Breast epithelium (tissue), 4 donors: ENCODE measurements at regions not wholly inside any gene's neighbourhood (a gene's known extent, or its start where the extent isn't known, plus 50 kb on each side); places are given as distances from the start of the nearest gene placed in this dataset.
A peak's percentile ranks its signal among the peaks of the same experiment; 100 is the strongest.

Experiments
- DNase-seq, 2 donors: peaks; one replicate each; pipeline ENCODE4 v3.0.0-alpha.2; 2019; ENCODE audit warnings: low spot score in 2 of 2
- H3K27ac ChIP-seq, 2 donors: fragments of 200-600 bp; sonication (generic) in 1 of 2; one replicate each; pipeline ENCODE4 v1.5.1; 2016 to 2019; ENCODE audit warnings: mild to moderate bottlenecking in 1 of 2
- H3K27me3 ChIP-seq, 2 donors: fragments of 200-600 bp; sonication (generic) in 1 of 2; one replicate each; pipeline versions ENCODE4 v1.5.1 to v1.6.0; 2017 to 2019; ENCODE audit warnings: control low read depth in 1 of 2, mild to moderate bottlenecking in 1 of 2
- H3K36me3 ChIP-seq: fragments of 200-600 bp; one replicate; pipeline ENCODE4 v1.5.1; 2019
- H3K4me1 ChIP-seq, 2 donors: fragments of 200-600 bp; sonication (generic); one replicate each; pipeline ENCODE4 v1.5.1; 2016 to 2019; ENCODE audit warnings: control low read depth in 1 of 2
- H3K4me3 ChIP-seq, 3 donors: fragments of 200-600 bp; sonication (generic); 1 replicate in 2 of 3; 2 replicates in 1 of 3; pipeline ENCODE4 v1.5.1; 2016 to 2019; ENCODE audit warnings: mild to moderate bottlenecking in 3 of 3, moderate library complexity in 2 of 3
- H3K9me3 ChIP-seq, 2 donors: fragments of 200-600 bp; sonication (generic) in 1 of 2; one replicate each; pipeline ENCODE4 v1.5.1; 2016 to 2019; ENCODE audit warnings: control low read depth in 1 of 2
- POLR2A ChIP-seq: fragments of 450-650 bp; IDR thresholded peaks from one replicate; pipeline ENCODE4 v1.6.1; 2016; ENCODE audit warnings: antibody characterized with exemption, mild to moderate bottlenecking, moderate library complexity
- POLR2AphosphoS5 ChIP-seq, 3 donors: sonication (generic); formaldehyde crosslinking; IDR thresholded peaks; one replicate each; pipeline ENCODE4 v1.6.1; 2017; ENCODE audit warnings: antibody characterized with exemption in 3 of 3
- intact Hi-C: fragments of 100-400 bp; cut with DNase I; formaldehyde crosslinking; loops from one replicate; pipeline ENCODE4 v1.15.1; 2023; ENCODE audit warnings: low total_unique reads
- TF ChIP-seq, protein P1 (sequence below), 3 donors: fragments of 450-650 bp; IDR thresholded peaks; one replicate each; pipeline ENCODE4 v1.5.1; 2016 to 2017; ENCODE audit warnings: antibody characterized with exemption in 3 of 3, mild to moderate bottlenecking in 3 of 3, moderate library complexity in 3 of 3

DNA sequence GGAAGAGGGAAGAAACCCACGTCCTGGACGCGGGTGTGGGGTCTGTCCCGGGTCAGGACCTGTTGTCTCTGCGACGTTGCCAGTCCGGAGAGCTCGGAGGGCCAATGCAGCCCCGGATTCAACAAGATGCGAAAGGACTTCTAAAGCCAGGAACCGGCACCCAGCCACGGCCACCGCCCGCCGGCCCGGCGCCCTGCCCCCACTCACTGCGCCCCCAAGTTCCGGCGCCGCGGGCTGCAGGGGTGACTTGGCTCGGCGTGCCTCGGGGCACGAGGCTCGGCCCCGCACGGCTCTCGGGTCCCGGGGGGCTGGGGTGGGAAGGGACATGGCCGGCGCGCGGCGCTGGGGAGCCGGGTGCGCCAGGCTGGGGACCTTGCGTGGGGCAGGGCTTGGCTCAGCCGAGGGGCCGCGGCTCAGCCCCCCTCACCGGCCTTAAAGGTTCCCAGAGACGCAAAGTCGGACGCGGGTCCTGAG, 51.8 kb upstream of the H6PD start:
- Histone ChIP-seq H3K4me3 (peak overlapping the region; percentile 89 to 98 (median 90)), H3K36me3 (no peaks in the 10 kb centered on the region), H3K27ac (peak overlapping the region; percentile 81 to 88), H3K27me3 (no peaks in the 10 kb centered on the region), H3K9me3 (no peaks in the 10 kb centered on the region), H3K4me1 (peaks cover 4 to 6% of the 10 kb centered on the region in 2 donors)
- no peak for DNase-seq
- intact Hi-C loops, result no loop called here
- TF ChIP-seq POLR2AphosphoS5 (IDR thresholded peaks at IDR 0.05), result no peak
- TF ChIP-seq POLR2A, result no peak
- TF ChIP-seq, protein P1, sequence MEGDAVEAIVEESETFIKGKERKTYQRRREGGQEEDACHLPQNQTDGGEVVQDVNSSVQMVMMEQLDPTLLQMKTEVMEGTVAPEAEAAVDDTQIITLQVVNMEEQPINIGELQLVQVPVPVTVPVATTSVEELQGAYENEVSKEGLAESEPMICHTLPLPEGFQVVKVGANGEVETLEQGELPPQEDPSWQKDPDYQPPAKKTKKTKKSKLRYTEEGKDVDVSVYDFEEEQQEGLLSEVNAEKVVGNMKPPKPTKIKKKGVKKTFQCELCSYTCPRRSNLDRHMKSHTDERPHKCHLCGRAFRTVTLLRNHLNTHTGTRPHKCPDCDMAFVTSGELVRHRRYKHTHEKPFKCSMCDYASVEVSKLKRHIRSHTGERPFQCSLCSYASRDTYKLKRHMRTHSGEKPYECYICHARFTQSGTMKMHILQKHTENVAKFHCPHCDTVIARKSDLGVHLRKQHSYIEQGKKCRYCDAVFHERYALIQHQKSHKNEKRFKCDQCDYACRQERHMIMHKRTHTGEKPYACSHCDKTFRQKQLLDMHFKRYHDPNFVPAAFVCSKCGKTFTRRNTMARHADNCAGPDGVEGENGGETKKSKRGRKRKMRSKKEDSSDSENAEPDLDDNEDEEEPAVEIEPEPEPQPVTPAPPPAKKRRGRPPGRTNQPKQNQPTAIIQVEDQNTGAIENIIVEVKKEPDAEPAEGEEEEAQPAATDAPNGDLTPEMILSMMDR (IDR thresholded peaks at IDR 0.05), result no peak

DNA sequence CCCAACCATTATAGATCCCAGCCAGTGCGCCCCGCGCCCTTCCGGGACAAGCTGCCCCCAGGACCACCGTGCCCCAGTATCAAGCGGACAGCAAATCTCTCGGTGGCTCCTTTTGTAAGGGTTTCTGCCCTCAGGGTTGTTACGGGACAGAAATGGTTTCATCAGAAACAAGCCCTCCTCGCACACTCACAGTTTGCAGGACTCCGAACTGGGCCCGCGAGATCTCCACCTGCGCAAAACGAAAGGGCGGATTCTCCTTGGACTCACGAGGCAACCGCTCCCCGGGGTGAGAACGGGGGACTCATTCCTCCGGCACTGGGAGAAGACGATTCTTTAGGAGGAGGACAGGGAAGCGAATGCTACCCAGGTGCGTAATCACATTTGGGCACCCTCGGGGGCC, 51.1 kb upstream of the H6PD start:
- intact Hi-C loops, result no loop called here
- Histone ChIP-seq H3K36me3 (no peaks in the 10 kb centered on the region), H3K27ac (peak overlapping the region; percentile 81 to 88), H3K4me3 (peak overlapping the region; percentile 89 to 98 (median 90)), H3K4me1 (peaks cover 4 to 6% of the 10 kb centered on the region in 2 donors), H3K27me3 (no peaks in the 10 kb centered on the region), H3K9me3 (no peaks in the 10 kb centered on the region)
- TF ChIP-seq POLR2A (no peak), POLR2AphosphoS5 (IDR thresholded peaks at IDR 0.05) (no peak)
- TF ChIP-seq, protein P1 (IDR thresholded peaks at IDR 0.05), result no peak
- DNase-seq, result no peak

DNA sequence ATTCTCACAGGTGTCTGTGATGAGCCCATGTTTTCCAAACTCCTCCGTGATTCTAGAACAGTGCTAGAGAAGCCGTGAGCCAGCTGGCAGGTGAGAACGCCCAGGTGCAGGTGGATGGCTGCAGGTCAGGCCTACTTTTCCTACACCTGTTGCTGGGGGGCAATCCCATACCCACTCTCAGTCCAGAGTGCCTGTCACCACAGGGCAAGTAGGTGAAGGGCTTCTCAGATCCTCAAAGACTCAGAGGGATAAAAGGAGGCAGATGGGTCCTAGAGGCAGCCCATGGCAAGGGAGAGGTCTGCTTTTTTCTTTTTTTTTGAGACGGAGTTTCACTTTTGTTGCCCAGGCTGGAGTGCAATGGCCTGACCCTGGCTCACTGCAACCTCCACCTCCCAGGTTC, 50.7 kb upstream of the H6PD start:
- peaks cover 4 to 6% of the 10 kb centered on the region in 2 donors for H3K4me1 ChIP-seq
- H3K36me3 ChIP-seq, result no peaks in the 10 kb centered on the region
- peak overlapping the region in 2 of 3 donors; percentile 90 to 98 for H3K4me3 ChIP-seq
- no peak for DNase-seq
- H3K27ac ChIP-seq, result no peak overlapping the region
- H3K9me3 ChIP-seq, result no peaks in the 10 kb centered on the region
- no peaks in the 10 kb centered on the region for H3K27me3 ChIP-seq
- TF ChIP-seq POLR2AphosphoS5 (IDR thresholded peaks at IDR 0.05) (no peak), POLR2A (no peak)
- TF ChIP-seq, protein P1 (IDR thresholded peaks at IDR 0.05), result no peak
- intact Hi-C loops, result no loop called here

DNA sequence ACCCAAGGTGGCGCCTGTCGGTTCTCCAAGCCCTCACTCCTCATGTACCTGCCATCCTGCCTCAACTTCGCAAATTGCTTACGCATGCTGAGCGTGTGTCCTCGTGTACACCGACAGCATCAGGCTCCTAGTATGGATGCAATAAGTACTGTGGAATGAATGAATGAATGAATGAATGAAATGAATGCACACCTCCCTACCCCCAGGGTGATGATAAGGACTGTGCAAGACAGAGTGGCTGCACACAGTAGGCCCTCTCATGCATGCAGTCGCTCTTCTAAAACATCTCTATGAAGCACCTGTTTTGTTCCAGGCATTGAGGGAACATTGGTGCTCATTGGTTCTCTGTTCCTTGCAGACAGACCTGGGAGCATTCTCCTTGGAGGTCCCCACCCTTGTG, 49.8 kb upstream of the H6PD start:
- intact Hi-C loops, result no loop called here
- DNase-seq, result no peak
- TF ChIP-seq POLR2AphosphoS5 (IDR thresholded peaks at IDR 0.05) (no peak), POLR2A (no peak)
- TF ChIP-seq, protein P1 (IDR thresholded peaks at IDR 0.05), result no peak
- H3K36me3 ChIP-seq, result no peaks in the 10 kb centered on the region
- no peak overlapping the region for H3K27ac ChIP-seq
- H3K4me1 ChIP-seq, result peaks cover 4 to 6% of the 10 kb centered on the region in 2 donors
- no peaks in the 10 kb centered on the region for H3K9me3 ChIP-seq
- no peak overlapping the region for H3K4me3 ChIP-seq
- no peaks in the 10 kb centered on the region for H3K27me3 ChIP-seq
